Skin of body (tissue), 1 donor: ENCODE measurements at regions not wholly inside any gene's neighbourhood (a gene's known extent, or its start where the extent isn't known, plus 50 kb on each side); places are given as distances from the start of the nearest gene placed in this dataset.
"Not testable (repeated sequence)": the region's sequence is repeated elsewhere in the genome, so short reads cannot be mapped to it uniquely, and the experiment has no call there.

ENCODE experiments used
- DNase-seq: peaks from one replicate; lab custom pipeline; 2025; lab: John Stamatoyannopoulos, UW

GRCh38 chr6:90463359-90463758 is 123.5 kb downstream of the MAP3K7 start:
- no peak for DNase-seq

GRCh38 chr6:90462102-90462501 is 124.8 kb downstream of the MAP3K7 start:
- no peak for DNase-seq

- DNase-seq = no peak
These were observed 125.5 kb downstream of the MAP3K7 start for GRCh38 chr6:90461383-90461782.

- no peak for DNase-seq
These were observed 126.8 kb downstream of the MAP3K7 start for GRCh38 chr6:90460051-90460450.

GRCh38 chr6:90459225-90459758 is 127.6 kb downstream of the MAP3K7 start:
- no peak for DNase-seq

GRCh38 chr6:90458353-90459224 is 128.3 kb downstream of the MAP3K7 start:
- DNase-seq = no peak

GRCh38 chr6:90457867-90458259 is 129.0 kb downstream of the MAP3K7 start:
- no peak for DNase-seq

- DNase-seq = not testable (repeated sequence)
These were observed 129.6 kb downstream of the MAP3K7 start for GRCh38 chr6:90456997-90457866.

- no peak for DNase-seq
These were observed 130.9 kb downstream of the MAP3K7 start for GRCh38 chr6:90456001-90456400.

- DNase-seq = no peak
These were observed 131.9 kb downstream of the MAP3K7 start for GRCh38 chr6:90454836-90455427.

GRCh38 chr6:90450268-90450953 is 136.5 kb downstream of the MAP3K7 start:
- no peak for DNase-seq

- DNase-seq = no peak
These were observed 137.6 kb downstream of the MAP3K7 start for GRCh38 chr6:90449311-90449710.

GRCh38 chr6:90448836-90449235 is 138.0 kb downstream of the MAP3K7 start:
- no peak for DNase-seq

GRCh38 chr6:90446164-90446563 is 140.7 kb downstream of the MAP3K7 start:
- no peak for DNase-seq

- no peak for DNase-seq
These were observed 141.3 kb downstream of the MAP3K7 start for GRCh38 chr6:90445533-90446108.

- DNase-seq = no peak
These were observed 142.6 kb downstream of the MAP3K7 start for GRCh38 chr6:90444160-90444714.

- DNase-seq = peak; percentile 45
These were observed 144.5 kb downstream of the MAP3K7 start for GRCh38 chr6:90442366-90442765.

GRCh38 chr6:90440586-90441283 is 144.1 kb upstream of the BACH2 start:
- peak; percentile 53 for DNase-seq

GRCh38 chr6:90439586-90439985 is 142.9 kb upstream of the BACH2 start:
- no peak for DNase-seq

GRCh38 chr6:90436403-90436802 is 139.8 kb upstream of the BACH2 start:
- DNase-seq = no peak
